ENCODE measurements at regions not wholly inside any gene's neighbourhood (a gene's known extent, or its start where the extent isn't known, plus 50 kb on each side); places are given as distances from the start of the nearest gene placed in this dataset.

- Histone ChIP-seq H3K36me3 (no peaks in the 10 kb centered on the region), H3K27ac (no peak overlapping the region), H3K4me1 (no peaks in the 10 kb centered on the region), H3K4me3 (no peak overlapping the region), H3K9me3 (replicated peaks) (no peaks in the 10 kb centered on the region), H3K27me3 (no peaks in the 10 kb centered on the region)
- no peak for DNase-seq
Measured at GRCh38 chr11:116107229-116107628, 603.0 kb upstream of the CADM1 start.

- no peak for DNase-seq
- Histone ChIP-seq H3K27ac (no peak overlapping the region), H3K4me3 (no peak overlapping the region), H3K27me3 (no peaks in the 10 kb centered on the region), H3K36me3 (no peaks in the 10 kb centered on the region), H3K4me1 (no peaks in the 10 kb centered on the region), H3K9me3 (replicated peaks) (no peaks in the 10 kb centered on the region)
Measured at GRCh38 chr11:116104498-116105174, 600.4 kb upstream of the CADM1 start.

GRCh38 chr11:116101902-116102301 lies 597.7 kb upstream of the CADM1 start:
- Histone ChIP-seq H3K36me3 (no peaks in the 10 kb centered on the region), H3K4me1 (no peaks in the 10 kb centered on the region), H3K27ac (no peak overlapping the region), H3K9me3 (replicated peaks) (no peaks in the 10 kb centered on the region), H3K4me3 (no peak overlapping the region), H3K27me3 (no peaks in the 10 kb centered on the region)
- no peak for DNase-seq

DNA sequence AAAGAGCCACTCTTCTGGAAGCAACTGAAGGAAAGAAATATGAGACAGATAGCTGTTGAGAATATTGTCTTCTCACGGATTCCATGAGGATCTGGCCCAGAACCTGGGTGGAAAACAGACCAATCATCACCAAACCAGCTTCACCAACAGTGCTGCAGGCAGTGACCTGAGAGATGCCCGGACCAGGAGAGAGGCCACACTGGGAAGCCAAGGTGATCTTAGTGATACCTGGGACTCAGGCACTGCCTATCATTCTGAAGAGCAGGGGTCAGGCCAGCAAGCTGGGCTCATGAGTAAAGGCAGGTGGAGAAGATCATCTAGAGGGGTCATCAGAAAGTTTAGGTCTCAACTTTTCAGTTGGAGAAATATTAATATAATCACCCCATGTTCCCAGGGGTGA lies 595.8 kb upstream of the CADM1 start:
- H3K27me3 ChIP-seq, result no peaks in the 10 kb centered on the region
- no peak overlapping the region for H3K27ac ChIP-seq
- no peaks in the 10 kb centered on the region for H3K9me3 ChIP-seq (replicated peaks)
- DNase-seq, result no peak
- H3K4me1 ChIP-seq, result no peaks in the 10 kb centered on the region
- no peaks in the 10 kb centered on the region for H3K36me3 ChIP-seq
- no peak overlapping the region for H3K4me3 ChIP-seq

GRCh38 chr11:116099541-116099940 lies 595.3 kb upstream of the CADM1 start:
- Histone ChIP-seq H3K4me3 (no peak overlapping the region), H3K27ac (no peak overlapping the region), H3K36me3 (no peaks in the 10 kb centered on the region), H3K4me1 (no peaks in the 10 kb centered on the region), H3K27me3 (no peaks in the 10 kb centered on the region), H3K9me3 (replicated peaks) (no peaks in the 10 kb centered on the region)
- DNase-seq, result no peak

GRCh38 chr11:116096272-116096995 lies 592.2 kb upstream of the CADM1 start:
- Histone ChIP-seq H3K4me3 (no peak overlapping the region), H3K27ac (no peak overlapping the region), H3K4me1 (no peaks in the 10 kb centered on the region), H3K9me3 (replicated peaks) (no peaks in the 10 kb centered on the region), H3K36me3 (no peaks in the 10 kb centered on the region), H3K27me3 (no peaks in the 10 kb centered on the region)
- DNase-seq, result no peak

DNA sequence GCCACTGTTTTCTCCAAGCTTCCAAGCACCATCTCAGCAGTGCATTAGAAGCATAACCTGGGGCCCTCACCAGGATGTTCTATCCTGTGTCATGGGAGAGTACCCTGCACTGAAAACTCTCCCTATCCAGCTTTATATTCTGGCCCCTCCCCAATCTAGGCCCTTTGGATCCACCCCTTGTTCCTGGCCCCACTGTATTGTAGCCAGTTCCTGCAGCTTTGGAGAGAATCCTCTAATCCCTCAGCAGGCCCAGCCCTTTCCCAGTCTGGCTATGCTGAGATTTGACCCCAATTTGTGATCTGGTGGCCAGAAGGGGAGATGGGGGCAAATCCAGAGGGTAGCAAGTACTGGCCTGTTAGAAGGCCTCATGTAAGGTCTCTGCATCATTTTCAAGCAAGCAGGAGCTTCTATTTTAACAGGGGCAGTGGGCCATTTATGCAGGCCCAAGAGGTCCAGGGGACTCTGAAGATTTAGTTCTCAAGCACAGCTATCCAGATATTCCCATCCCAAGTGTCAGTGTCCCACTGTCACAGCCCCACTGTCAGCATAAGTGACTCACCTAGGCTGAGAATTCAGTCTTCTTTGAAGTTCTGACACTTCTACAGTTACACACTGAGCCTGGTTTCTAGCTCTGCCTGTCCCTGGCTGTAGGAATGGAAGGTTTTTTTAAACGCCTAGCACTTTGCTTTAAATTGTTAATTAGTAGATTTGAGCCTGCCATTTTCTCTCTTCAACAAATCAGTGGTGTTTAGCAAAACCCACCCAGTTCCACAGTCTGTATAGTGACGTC lies 589.5 kb upstream of the CADM1 start:
- H3K27ac ChIP-seq, result no peak overlapping the region
- no peak for DNase-seq
- no peaks in the 10 kb centered on the region for H3K27me3 ChIP-seq
- H3K36me3 ChIP-seq, result no peaks in the 10 kb centered on the region
- no peak overlapping the region for H3K4me3 ChIP-seq
- H3K4me1 ChIP-seq, result no peaks in the 10 kb centered on the region
- H3K9me3 ChIP-seq (replicated peaks), result no peaks in the 10 kb centered on the region

GRCh38 chr11:116093065-116093464 lies 588.9 kb upstream of the CADM1 start:
- H3K36me3 ChIP-seq, result no peaks in the 10 kb centered on the region
- no peaks in the 10 kb centered on the region for H3K4me1 ChIP-seq
- H3K4me3 ChIP-seq, result no peak overlapping the region
- no peak overlapping the region for H3K27ac ChIP-seq
- H3K9me3 ChIP-seq (replicated peaks), result no peaks in the 10 kb centered on the region
- no peaks in the 10 kb centered on the region for H3K27me3 ChIP-seq
- DNase-seq, result no peak

- H3K9me3 ChIP-seq (replicated peaks), result no peaks in the 10 kb centered on the region
- no peak for DNase-seq
Measured at GRCh38 chr11:116086426-116086825, 582.2 kb upstream of the CADM1 start.

GRCh38 chr11:116085031-116085635 lies 580.9 kb upstream of the CADM1 start:
- DNase-seq, result no peak
- H3K4me1 ChIP-seq, result no peaks in the 10 kb centered on the region
- no peaks in the 10 kb centered on the region for H3K36me3 ChIP-seq
- no peak overlapping the region for H3K27ac ChIP-seq
- H3K9me3 ChIP-seq (replicated peaks), result no peaks in the 10 kb centered on the region
- no peaks in the 10 kb centered on the region for H3K27me3 ChIP-seq
- H3K4me3 ChIP-seq, result no peak overlapping the region

More at GRCh38 chr11:116086426-116086825, 582.2 kb upstream of the CADM1 start:
- H3K4me1 ChIP-seq, result no peaks in the 10 kb centered on the region
- no peak overlapping the region for H3K27ac ChIP-seq
- H3K4me3 ChIP-seq, result no peak overlapping the region
- H3K36me3 ChIP-seq, result no peaks in the 10 kb centered on the region
- H3K27me3 ChIP-seq, result no peaks in the 10 kb centered on the region

- Histone ChIP-seq H3K4me1 (no peaks in the 10 kb centered on the region), H3K27ac (no peak overlapping the region), H3K27me3 (no peaks in the 10 kb centered on the region), H3K9me3 (replicated peaks) (no peaks in the 10 kb centered on the region), H3K36me3 (no peaks in the 10 kb centered on the region), H3K4me3 (no peak overlapping the region)
- DNase-seq, result no peak
Measured at GRCh38 chr11:116084511-116084910, 580.3 kb upstream of the CADM1 start.

DNA sequence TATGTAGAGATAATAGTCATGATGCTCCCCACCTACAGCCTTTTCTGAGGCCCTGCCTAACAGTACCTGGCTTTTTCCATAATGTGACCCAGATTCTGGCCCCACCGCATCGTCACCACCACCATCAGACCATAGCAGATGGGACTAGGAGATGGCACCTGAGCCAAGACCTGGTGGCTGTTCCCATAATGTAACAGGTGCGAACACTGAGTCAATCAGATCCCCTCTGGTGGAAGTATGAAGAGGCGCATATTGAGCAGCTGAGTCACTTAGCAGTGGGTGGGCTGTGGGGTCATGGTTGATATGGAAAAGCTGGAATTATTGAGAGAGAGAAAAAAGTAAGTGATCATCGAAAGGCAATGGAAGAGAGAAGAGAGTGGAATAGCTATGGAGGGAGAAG lies 578.0 kb upstream of the CADM1 start:
- H3K9me3 ChIP-seq (replicated peaks), result no peaks in the 10 kb centered on the region
- no peak overlapping the region for H3K27ac ChIP-seq
- DNase-seq, result no peak
- no peaks in the 10 kb centered on the region for H3K27me3 ChIP-seq
- no peak overlapping the region for H3K4me3 ChIP-seq
- H3K4me1 ChIP-seq, result no peaks in the 10 kb centered on the region
- no peaks in the 10 kb centered on the region for H3K36me3 ChIP-seq

DNA sequence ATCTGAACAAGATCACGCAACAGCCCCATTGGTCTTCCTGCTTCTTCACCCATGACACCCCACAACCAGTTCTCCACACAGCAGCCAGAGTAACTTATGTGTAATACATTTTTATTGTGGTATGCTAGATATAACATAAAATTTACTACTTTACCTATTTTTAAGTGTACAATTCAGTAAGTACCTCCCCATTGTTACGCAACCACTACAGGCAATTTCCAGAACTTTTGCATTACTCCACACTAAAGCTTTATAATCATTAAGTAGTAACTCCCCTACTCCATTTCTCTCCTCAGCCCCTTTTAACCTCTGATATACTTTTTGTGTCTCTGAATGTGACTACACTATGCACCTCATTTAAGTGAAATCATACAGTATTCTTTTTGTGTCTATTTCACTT lies 575.4 kb upstream of the CADM1 start:
- Histone ChIP-seq H3K27me3 (no peaks in the 10 kb centered on the region), H3K4me3 (no peak overlapping the region), H3K4me1 (no peaks in the 10 kb centered on the region), H3K27ac (no peak overlapping the region), H3K9me3 (replicated peaks) (no peaks in the 10 kb centered on the region), H3K36me3 (no peaks in the 10 kb centered on the region)
- no peak for DNase-seq

GRCh38 chr11:116078101-116078591 lies 573.9 kb upstream of the CADM1 start:
- peak in 1 of 2 experiments; percentile 5 for DNase-seq
- H3K36me3 ChIP-seq, result no peaks in the 10 kb centered on the region
- H3K4me3 ChIP-seq, result no peak overlapping the region
- no peaks in the 10 kb centered on the region for H3K4me1 ChIP-seq
- no peaks in the 10 kb centered on the region for H3K9me3 ChIP-seq (replicated peaks)
- no peak overlapping the region for H3K27ac ChIP-seq
- H3K27me3 ChIP-seq, result no peaks in the 10 kb centered on the region

GRCh38 chr11:116077092-116077491 lies 572.9 kb upstream of the CADM1 start:
- Histone ChIP-seq H3K27ac (no peak overlapping the region), H3K4me3 (no peak overlapping the region), H3K27me3 (no peaks in the 10 kb centered on the region), H3K4me1 (no peaks in the 10 kb centered on the region), H3K36me3 (no peaks in the 10 kb centered on the region), H3K9me3 (replicated peaks) (no peaks in the 10 kb centered on the region)
- DNase-seq, result no peak

All from SJCRH30 (cell line).